Gastrocnemius medialis (tissue), 4 donors: ENCODE measurements at regions not wholly inside any gene's neighbourhood (a gene's known extent, or its start where the extent isn't known, plus 50 kb on each side); places are given as distances from the start of the nearest gene placed in this dataset.

Experiments
- ATAC-seq, 2 donors: fragments of 150-250 bp; one replicate each; pipeline ENCODE4 v1.9.1; 2016
- DNase-seq, 2 donors: peaks; one replicate each; pipeline ENCODE4 v3.0.0-alpha.2; 2019
- H3K27ac ChIP-seq, 4 donors: fragments of 200-600 bp; sonication (generic); 1 replicate in 1 of 4; 2 replicates in 3 of 4; pipeline ENCODE4 v1.5.1; 2016 to 2018; ENCODE audit warnings: mild to moderate bottlenecking in 2 of 4, moderate library complexity in 1 of 4
- H3K27me3 ChIP-seq, 3 donors: fragments of 200-600 bp; sonication (generic) in 2 of 3; 1 replicate in 1 of 3; 2 replicates in 2 of 3; pipeline versions ENCODE4 v1.5.1 to v1.6.0; 2016 to 2019; ENCODE audit warnings: mild to moderate bottlenecking in 1 of 3, moderate library complexity in 1 of 3
- H3K36me3 ChIP-seq, 2 donors: fragments of 200-600 bp; sonication (generic) in 1 of 2; one replicate each; pipeline ENCODE4 v1.5.1; 2017 to 2018
- H3K4me1 ChIP-seq, 2 donors: fragments of 200-600 bp; sonication (generic) in 1 of 2; one replicate each; pipeline ENCODE4 v1.5.1; 2016 to 2017; ENCODE audit warnings: mild to moderate bottlenecking in 2 of 2
- H3K4me3 ChIP-seq, 4 donors: fragments of 200-600 bp; sonication (generic) in 3 of 4; 1 replicate in 1 of 4; 2 replicates in 3 of 4; pipeline ENCODE4 v1.5.1; 2016 to 2019; ENCODE audit warnings: mild to moderate bottlenecking in 2 of 4
- H3K9me3 ChIP-seq, 3 donors: fragments of 200-600 bp; sonication (generic) in 2 of 3; 1 replicate in 1 of 3; 2 replicates in 2 of 3; pipeline ENCODE4 v1.5.1; 2016 to 2019
- POLR2A ChIP-seq, 2 donors: fragments of 450-650 bp; IDR thresholded peaks; one replicate each; pipeline ENCODE4 v1.6.1; 2017; ENCODE audit warnings: antibody characterized with exemption in 2 of 2, mild to moderate bottlenecking in 2 of 2, moderate library complexity in 2 of 2
- in situ Hi-C, 4 donors: fragments of 200-750 bp; cut with MboI; loops; one replicate each; pipeline versions ENCODE4 v1.15.0 to v1.8.0; 2017; ENCODE audit warnings: low sequenced_read_pairs in 4 of 4
- intact Hi-C: fragments of 100-400 bp; cut with DNase I; formaldehyde crosslinking; loops from one replicate; pipeline ENCODE4 v1.15.1; 2023; ENCODE audit warnings: low total_unique reads
- TF ChIP-seq, protein P1 (sequence below), 5 experiments: fragments of 450-650 bp in 3 of 5; fragments of 200-600 bp in 2 of 5; sonication (generic) in 2 of 5; IDR thresholded peaks in 4 of 5; conservative IDR thresholded peaks in 1 of 5; 1 replicate in 4 of 5; 2 replicates in 1 of 5; pipeline ENCODE4 v1.5.1; 2016 to 2019; ENCODE audit warnings: antibody characterized with exemption in 5 of 5, mild to moderate bottlenecking in 3 of 5, moderate library complexity in 3 of 5

DNA sequence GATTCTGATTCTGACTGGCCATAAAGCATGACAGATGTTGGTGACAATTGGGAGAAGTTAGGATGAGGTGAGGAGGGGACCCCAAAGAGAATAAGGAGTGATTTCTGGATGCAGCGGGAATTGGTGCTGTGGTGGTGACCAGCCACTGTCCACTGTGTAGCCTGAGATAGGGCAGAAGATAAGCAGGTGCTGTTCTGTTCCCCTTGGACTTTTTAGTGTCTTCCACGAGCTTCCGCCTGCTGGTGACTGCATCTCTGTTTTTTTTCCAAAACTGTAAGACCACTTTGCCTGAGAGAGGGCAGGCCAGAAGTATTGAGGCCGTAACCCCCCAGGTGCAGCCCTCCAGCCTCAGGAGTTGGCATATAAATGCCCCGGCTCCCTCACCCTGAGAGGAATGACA, 161.2 kb upstream of the MYL2 start:
- ATAC-seq, result no peak
- DNase-seq, result no peak
- in situ Hi-C loops, result no loop called here
- intact Hi-C loops, result no loop called here
- TF ChIP-seq, protein P1, sequence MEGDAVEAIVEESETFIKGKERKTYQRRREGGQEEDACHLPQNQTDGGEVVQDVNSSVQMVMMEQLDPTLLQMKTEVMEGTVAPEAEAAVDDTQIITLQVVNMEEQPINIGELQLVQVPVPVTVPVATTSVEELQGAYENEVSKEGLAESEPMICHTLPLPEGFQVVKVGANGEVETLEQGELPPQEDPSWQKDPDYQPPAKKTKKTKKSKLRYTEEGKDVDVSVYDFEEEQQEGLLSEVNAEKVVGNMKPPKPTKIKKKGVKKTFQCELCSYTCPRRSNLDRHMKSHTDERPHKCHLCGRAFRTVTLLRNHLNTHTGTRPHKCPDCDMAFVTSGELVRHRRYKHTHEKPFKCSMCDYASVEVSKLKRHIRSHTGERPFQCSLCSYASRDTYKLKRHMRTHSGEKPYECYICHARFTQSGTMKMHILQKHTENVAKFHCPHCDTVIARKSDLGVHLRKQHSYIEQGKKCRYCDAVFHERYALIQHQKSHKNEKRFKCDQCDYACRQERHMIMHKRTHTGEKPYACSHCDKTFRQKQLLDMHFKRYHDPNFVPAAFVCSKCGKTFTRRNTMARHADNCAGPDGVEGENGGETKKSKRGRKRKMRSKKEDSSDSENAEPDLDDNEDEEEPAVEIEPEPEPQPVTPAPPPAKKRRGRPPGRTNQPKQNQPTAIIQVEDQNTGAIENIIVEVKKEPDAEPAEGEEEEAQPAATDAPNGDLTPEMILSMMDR (IDR thresholded peaks at IDR 0.05 in 4 of 5, conservative IDR thresholded peaks at IDR 0.05 in 1 of 5), result no peak
- Histone ChIP-seq H3K9me3 (no peaks in the 10 kb centered on the region), H3K4me1 (no peaks in the 10 kb centered on the region), H3K4me3 (no peak overlapping the region), H3K27ac (no peak overlapping the region), H3K36me3 (no peaks in the 10 kb centered on the region), H3K27me3 (peaks cover 0 to 14% (median 0%) of the 10 kb centered on the region in 3 donors)

DNA sequence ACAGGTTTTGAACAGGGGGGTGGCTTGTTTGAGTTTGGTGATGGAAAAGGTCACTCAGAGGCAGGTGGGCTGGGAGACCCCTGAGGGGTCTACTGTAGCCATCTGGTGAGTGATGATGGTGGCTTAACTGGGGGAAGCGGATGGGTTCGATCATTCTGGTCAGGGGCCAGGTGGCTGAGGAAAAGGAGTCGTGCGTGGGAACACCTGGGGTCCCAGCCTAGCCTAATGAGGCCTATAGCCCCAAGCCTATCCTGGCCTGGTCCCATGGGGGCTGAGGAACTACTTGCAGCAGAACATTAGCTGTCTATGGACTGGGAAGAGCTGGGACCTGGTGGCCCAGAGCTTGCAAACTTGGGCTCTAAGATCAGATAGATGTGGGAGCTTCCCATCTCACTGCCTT, 158.4 kb upstream of the MYL2 start:
- H3K27me3 ChIP-seq, result peaks cover 0 to 17% (median 9%) of the 10 kb centered on the region in 3 donors
- in situ Hi-C loops, result no loop called here
- no peak for ATAC-seq

DNA sequence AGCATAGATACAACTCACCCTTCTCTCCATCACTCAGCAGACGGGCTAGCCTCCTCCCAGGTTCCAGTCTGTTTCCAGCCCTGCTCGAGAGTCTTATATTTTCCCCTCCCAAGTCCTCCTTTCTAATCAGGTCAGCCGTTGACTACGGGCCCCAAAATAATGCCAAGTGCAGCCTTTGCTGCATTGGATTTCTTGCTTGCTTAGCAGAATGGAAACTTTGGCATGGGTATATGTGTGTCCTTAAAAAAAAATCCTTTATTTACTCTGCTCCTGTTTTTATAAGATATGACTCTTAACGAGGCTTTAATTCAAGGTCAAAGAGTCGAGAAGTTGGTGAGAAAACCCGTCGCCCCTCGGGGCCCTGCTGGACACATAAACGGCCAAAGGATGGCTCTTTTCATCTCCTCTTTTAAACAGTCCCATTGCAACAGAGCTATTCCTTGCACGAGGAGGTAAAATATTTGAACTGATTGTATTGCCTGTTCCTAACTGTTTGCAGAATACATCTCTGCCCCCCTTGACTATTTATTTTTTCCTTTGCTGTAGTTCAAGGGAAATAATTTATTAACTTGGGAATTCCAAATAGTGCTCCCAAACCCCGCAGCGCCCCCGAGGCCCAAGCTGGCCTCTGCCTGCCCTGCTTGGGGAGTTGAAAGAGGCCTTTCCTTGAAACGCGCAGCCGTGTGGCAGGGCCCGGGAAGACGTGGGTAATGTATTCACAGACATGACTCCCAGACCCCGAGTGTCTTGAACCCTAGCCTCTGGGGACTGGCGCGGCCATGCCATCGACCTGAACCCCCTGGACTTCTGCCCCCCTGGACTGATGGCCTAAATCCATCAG, 156.5 kb upstream of the MYL2 start:
- no peak overlapping the region for H3K4me3 ChIP-seq
- ATAC-seq (no peak), DNase-seq (no peak)
- H3K27me3 ChIP-seq, result peaks cover 0 to 21% (median 9%) of the 10 kb centered on the region in 3 donors
- H3K9me3 ChIP-seq, result no peaks in the 10 kb centered on the region
- H3K4me1 ChIP-seq, result no peaks in the 10 kb centered on the region
- H3K27ac ChIP-seq, result no peak overlapping the region
- in situ Hi-C loops, result no loop called here
- intact Hi-C loops, result no loop called here
- no peak for TF ChIP-seq POLR2A (IDR thresholded peaks at IDR 0.05)
- TF ChIP-seq, protein P1 (IDR thresholded peaks at IDR 0.05 in 4 of 5, conservative IDR thresholded peaks at IDR 0.05 in 1 of 5), result no peak
- no peaks in the 10 kb centered on the region for H3K36me3 ChIP-seq

More for the DNA sequence above, 158.4 kb upstream of the MYL2 start:
- Histone ChIP-seq H3K4me1 (no peaks in the 10 kb centered on the region), H3K9me3 (no peaks in the 10 kb centered on the region), H3K27ac (no peak overlapping the region), H3K4me3 (no peak overlapping the region), H3K36me3 (no peaks in the 10 kb centered on the region)
- TF ChIP-seq, protein P1 (IDR thresholded peaks at IDR 0.05 in 4 of 5, conservative IDR thresholded peaks at IDR 0.05 in 1 of 5), result no peak
- TF ChIP-seq POLR2A (IDR thresholded peaks at IDR 0.05), result no peak
- DNase-seq, result no peak
- intact Hi-C loops, result no loop called here

DNA sequence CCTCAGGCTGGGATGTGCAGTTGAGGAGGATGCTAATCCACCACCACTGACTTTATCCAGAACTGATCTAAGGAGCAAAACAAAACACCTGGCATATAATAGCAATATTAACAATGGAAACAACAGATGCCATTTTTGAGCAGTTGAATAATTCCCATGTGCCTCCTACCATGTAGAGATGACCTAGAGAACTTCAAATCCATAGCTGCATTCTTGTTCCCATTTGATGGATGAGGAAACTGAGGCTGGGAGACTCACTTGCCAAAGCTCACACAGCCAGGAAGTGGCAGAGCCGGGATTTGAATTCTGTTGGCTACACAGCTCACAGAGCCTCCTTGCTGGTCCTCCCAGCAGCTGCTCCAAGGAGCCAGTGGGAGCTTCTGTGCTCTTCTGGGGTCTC, 155.8 kb upstream of the MYL2 start:
- in situ Hi-C loops, result no loop called here
- no peaks in the 10 kb centered on the region for H3K4me1 ChIP-seq
- H3K27me3 ChIP-seq, result peaks cover 0 to 18% (median 9%) of the 10 kb centered on the region in 3 donors
- H3K36me3 ChIP-seq, result no peaks in the 10 kb centered on the region
- no peak for DNase-seq
- intact Hi-C loops, result no loop called here
- no peak overlapping the region for H3K27ac ChIP-seq
- no peak for TF ChIP-seq POLR2A (IDR thresholded peaks at IDR 0.05)
- TF ChIP-seq, protein P1 (IDR thresholded peaks at IDR 0.05 in 4 of 5, conservative IDR thresholded peaks at IDR 0.05 in 1 of 5), result no peak
- no peaks in the 10 kb centered on the region for H3K9me3 ChIP-seq
- no peak overlapping the region for H3K4me3 ChIP-seq
- no peak for ATAC-seq
